Karpas-422 (cell line): ENCODE measurements at regions not wholly inside any gene's neighbourhood (a gene's known extent, or its start where the extent isn't known, plus 50 kb on each side); places are given as distances from the start of the nearest gene placed in this dataset.
A peak's percentile ranks its signal among the peaks of the same experiment; 100 is the strongest.
"Not testable (repeated sequence)": the region's sequence is repeated elsewhere in the genome, so short reads cannot be mapped to it uniquely, and the experiment has no call there.

Experiments used
- DNase-seq: peaks from one replicate; pipeline ENCODE4 v3.0.0-alpha.2; 2015
- H2AFZ ChIP-seq: fragments of 200-600 bp; sonication (generic); 2 replicates; pipeline ENCODE4 v1.6.1; 2014; ENCODE audit warnings: antibody characterized with exemption, low read length, mixed read lengths
- H3K27ac ChIP-seq: fragments of 200-600 bp; sonication (generic); 2 replicates; pipeline ENCODE4 v1.5.1; 2014; ENCODE audit warnings: mild to moderate bottlenecking, low read length, moderate library complexity
- H3K27me3 ChIP-seq: fragments of 200-600 bp; sonication (generic); 2 replicates; pipeline ENCODE4 v1.6.1; 2014; ENCODE audit warnings: low read length, mixed read lengths
- H3K36me3 ChIP-seq: fragments of 200-600 bp; sonication (generic); 2 replicates; pipeline ENCODE4 v1.6.1; 2014; ENCODE audit warnings: low read length, mixed read lengths; ENCODE audit not compliant: insufficient read depth
- H3K4me1 ChIP-seq: fragments of 200-600 bp; sonication (generic); 2 replicates; pipeline ENCODE4 v1.6.1; 2014; ENCODE audit warnings: mild to moderate bottlenecking, low read length, mixed read lengths
- H3K4me2 ChIP-seq: fragments of 200-600 bp; sonication (generic); 2 replicates; pipeline ENCODE4 v1.6.1; 2014; ENCODE audit warnings: low read length, low read depth, mild to moderate bottlenecking; ENCODE audit not compliant: poor library complexity, severe bottlenecking
- H3K4me3 ChIP-seq: fragments of 200-600 bp; sonication (generic); 2 replicates; pipeline ENCODE4 v1.5.1; 2014; ENCODE audit warnings: mild to moderate bottlenecking, antibody characterized with exemption, low read length, mixed read lengths
- H3K79me2 ChIP-seq: fragments of 200-600 bp; sonication (generic); 2 replicates; pipeline ENCODE4 v1.6.1; 2014; ENCODE audit warnings: mild to moderate bottlenecking, low read length, mixed read lengths
- H3K9ac ChIP-seq: fragments of 200-600 bp; sonication (generic); 2 replicates; pipeline ENCODE4 v1.6.0; 2014; ENCODE audit warnings: low read length
- H3K9me2 ChIP-seq: fragments of 200-600 bp; sonication (generic), shearing (Covaris generic); replicated peaks from 2 replicates; pipeline ENCODE4 v1.6.0; 2014; ENCODE audit warnings: mild to moderate bottlenecking, low read length, moderate library complexity; ENCODE audit not compliant: insufficient read depth
- H3K9me3 ChIP-seq: fragments of 300-700, 200-600 bp; sonication (generic); 2 replicates; pipeline ENCODE4 v1.6.1; 2014; ENCODE audit warnings: low read length, mixed read lengths
- H4K20me1 ChIP-seq: fragments of 200-600 bp; sonication (generic); 2 replicates; pipeline ENCODE4 v1.6.1; 2014; ENCODE audit warnings: mild to moderate bottlenecking, antibody characterized with exemption, low read length, low read depth; ENCODE audit not compliant: insufficient read depth

GRCh38 chr2:54053830-54054229, 61.6 kb upstream of the ACYP2 start:
- DNase-seq: no peak
- H3K36me3 ChIP-seq: no peaks in the 10 kb centered on the region
- no peaks in the 10 kb centered on the region for H4K20me1 ChIP-seq
- H3K27ac ChIP-seq: peak overlapping the region; percentile 48
- H2AFZ ChIP-seq: no peak overlapping the region
- H3K4me3 ChIP-seq: no peak overlapping the region
- H3K9ac ChIP-seq: no peak overlapping the region; the same call in 1 of the 2 replicates
- H3K4me1 ChIP-seq: peaks cover 28% of the 10 kb centered on the region
- H3K79me2 ChIP-seq: no peaks in the 10 kb centered on the region
- no peaks in the 10 kb centered on the region for H3K9me3 ChIP-seq
- no peaks in the 10 kb centered on the region for H3K27me3 ChIP-seq
- peak overlapping the region; percentile 36 for H3K4me2 ChIP-seq
- H3K9me2 ChIP-seq: no peaks in the 10 kb centered on the region

DNA sequence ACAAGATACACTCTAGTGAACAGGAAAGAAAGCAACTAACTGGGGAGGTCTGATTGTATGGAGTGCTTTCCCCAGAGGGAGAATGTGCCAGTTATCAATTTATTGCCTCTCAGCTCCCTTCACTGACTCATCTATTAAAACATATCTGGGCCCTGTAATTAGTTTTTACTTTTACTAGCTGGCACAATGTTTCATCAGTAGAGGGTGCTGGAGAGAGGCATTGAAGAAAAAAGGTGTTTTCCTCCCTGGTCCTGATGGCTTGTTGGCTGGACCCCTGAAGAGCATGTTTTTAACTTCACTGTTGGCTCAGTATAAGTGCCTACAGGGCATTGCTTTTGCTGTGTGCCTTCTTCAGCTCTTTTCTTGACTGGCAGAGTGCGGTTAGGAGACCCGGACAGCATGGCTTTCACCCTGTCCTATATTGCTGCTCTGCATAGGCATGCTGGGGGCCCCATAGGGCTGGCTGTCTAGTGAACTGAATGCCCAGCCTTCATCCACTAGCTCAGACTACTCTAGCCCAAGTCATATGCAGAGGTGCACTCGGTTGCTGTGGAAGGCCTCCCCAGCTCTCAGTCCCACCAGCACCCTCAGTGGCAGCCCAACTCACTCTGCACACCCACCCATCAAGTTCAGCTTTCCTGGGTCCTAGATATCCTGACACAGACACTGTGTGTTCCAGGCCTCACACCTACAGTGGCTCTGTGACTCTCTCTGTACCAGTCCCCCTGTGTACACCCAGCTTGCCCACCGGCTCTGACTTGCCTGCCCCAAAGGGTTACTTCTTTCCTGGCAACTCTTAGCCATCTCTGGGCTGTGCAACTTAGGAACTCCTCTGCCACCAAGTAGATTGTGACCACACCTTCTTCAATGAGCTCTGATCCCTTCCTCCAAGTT, 62.3 kb upstream of the ACYP2 start:
- peaks cover 34% of the 10 kb centered on the region for H3K4me1 ChIP-seq
- H3K27ac ChIP-seq: peak overlapping the region; percentile 48
- peak overlapping the region; percentile 5; the same call in 1 of the 2 replicates for H3K9ac ChIP-seq
- H3K9me2 ChIP-seq: no peaks in the 10 kb centered on the region
- H2AFZ ChIP-seq: no peak overlapping the region
- H3K36me3 ChIP-seq: no peaks in the 10 kb centered on the region
- no peak overlapping the region for H3K4me3 ChIP-seq
- H3K4me2 ChIP-seq: peak overlapping the region; percentile 36
- H4K20me1 ChIP-seq: no peaks in the 10 kb centered on the region
- H3K79me2 ChIP-seq: no peaks in the 10 kb centered on the region
- H3K27me3 ChIP-seq: no peaks in the 10 kb centered on the region
- H3K9me3 ChIP-seq: no peaks in the 10 kb centered on the region
- peak; percentile 81 for DNase-seq

GRCh38 chr2:54050445-54050844, 65.0 kb upstream of the ACYP2 start:
- H3K4me3 ChIP-seq: no peak overlapping the region
- H3K4me1 ChIP-seq: peaks cover 43% of the 10 kb centered on the region
- no peak overlapping the region for H3K27ac ChIP-seq
- H3K27me3 ChIP-seq: no peaks in the 10 kb centered on the region
- no peaks in the 10 kb centered on the region for H3K36me3 ChIP-seq
- no peaks in the 10 kb centered on the region; the same call in 1 of the 2 replicates for H3K9me3 ChIP-seq
- H3K4me2 ChIP-seq: no peak overlapping the region
- peak; percentile 22 for DNase-seq
- no peak overlapping the region for H3K9ac ChIP-seq
- no peaks in the 10 kb centered on the region for H4K20me1 ChIP-seq
- H3K79me2 ChIP-seq: no peaks in the 10 kb centered on the region
- H2AFZ ChIP-seq: no peak overlapping the region
- H3K9me2 ChIP-seq: no peaks in the 10 kb centered on the region

DNA sequence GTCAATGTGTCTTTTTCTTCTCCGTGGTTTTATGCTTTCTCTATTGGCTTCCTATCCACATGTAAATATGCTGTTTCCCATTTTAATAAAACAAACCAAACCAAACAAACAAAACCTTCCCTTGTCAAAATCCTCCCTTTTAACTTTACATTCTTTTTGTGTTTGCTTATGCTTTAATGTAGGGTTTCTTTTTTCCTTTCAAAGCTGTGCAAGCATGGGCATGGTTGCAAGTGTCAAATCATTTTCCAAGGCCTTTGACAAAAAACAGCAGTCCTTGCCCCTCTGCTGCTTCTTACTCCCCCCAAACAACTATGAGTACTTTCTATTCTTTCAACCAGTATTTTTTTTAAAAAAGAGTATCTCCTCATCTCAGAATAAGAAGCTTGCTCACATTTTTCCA, 66.0 kb upstream of the ACYP2 start:
- DNase-seq: peak; percentile 16
- no peak overlapping the region for H2AFZ ChIP-seq
- H3K4me2 ChIP-seq: no peak overlapping the region
- no peak overlapping the region for H3K4me3 ChIP-seq
- no peaks in the 10 kb centered on the region for H3K9me2 ChIP-seq
- no peaks in the 10 kb centered on the region for H3K36me3 ChIP-seq
- no peaks in the 10 kb centered on the region for H3K27me3 ChIP-seq
- no peak overlapping the region for H3K27ac ChIP-seq
- H3K9ac ChIP-seq: no peak overlapping the region
- peaks cover 38% of the 10 kb centered on the region for H3K4me1 ChIP-seq
- H3K9me3 ChIP-seq: peaks cover 4% of the 10 kb centered on the region
- H4K20me1 ChIP-seq: no peaks in the 10 kb centered on the region
- H3K79me2 ChIP-seq: no peaks in the 10 kb centered on the region

- not testable (repeated sequence) for H3K27ac ChIP-seq
Observed at GRCh38 chr2:54048896-54049295, 66.5 kb upstream of the ACYP2 start.

GRCh38 chr2:54048117-54048785, 67.2 kb upstream of the ACYP2 start:
- Histone ChIP-seq H3K9me2 (no peaks in the 10 kb centered on the region), H3K36me3 (no peaks in the 10 kb centered on the region), H4K20me1 (no peaks in the 10 kb centered on the region), H3K4me3 (no peak overlapping the region), H3K4me1 (peaks cover 27% of the 10 kb centered on the region), H2AFZ (no peak overlapping the region), H3K79me2 (no peaks in the 10 kb centered on the region), H3K4me2 (no peak overlapping the region), H3K9ac (no peak overlapping the region), H3K27ac (no peak overlapping the region), H3K9me3 (peaks cover 4% of the 10 kb centered on the region), H3K27me3 (no peaks in the 10 kb centered on the region)
- peak; percentile 52 for DNase-seq

More at GRCh38 chr2:54048896-54049295, 66.5 kb upstream of the ACYP2 start:
- not testable (repeated sequence) for H3K9me2 ChIP-seq, H3K36me3 ChIP-seq, H3K27me3 ChIP-seq, H3K9ac ChIP-seq, H3K79me2 ChIP-seq, H3K9me3 ChIP-seq, H3K4me3 ChIP-seq, H3K4me2 ChIP-seq, H2AFZ ChIP-seq, H4K20me1 ChIP-seq
- H3K4me1 ChIP-seq: peaks cover 34% of the 10 kb centered on the region
- DNase-seq: peak; percentile 42

GRCh38 chr2:54047658-54048057, 67.8 kb upstream of the ACYP2 start:
- no peaks in the 10 kb centered on the region for H4K20me1 ChIP-seq
- H3K4me1 ChIP-seq: peaks cover 21% of the 10 kb centered on the region
- DNase-seq: peak; percentile 7
- H3K79me2 ChIP-seq: no peaks in the 10 kb centered on the region
- no peak overlapping the region for H3K4me3 ChIP-seq
- no peaks in the 10 kb centered on the region for H3K27me3 ChIP-seq
- no peak overlapping the region for H3K27ac ChIP-seq
- H3K4me2 ChIP-seq: no peak overlapping the region
- H3K9me3 ChIP-seq: peaks cover 4% of the 10 kb centered on the region
- no peaks in the 10 kb centered on the region for H3K9me2 ChIP-seq
- no peaks in the 10 kb centered on the region for H3K36me3 ChIP-seq
- no peak overlapping the region for H3K9ac ChIP-seq
- H2AFZ ChIP-seq: no peak overlapping the region

GRCh38 chr2:54047091-54047490, 68.3 kb upstream of the ACYP2 start:
- no peak overlapping the region for H3K4me3 ChIP-seq
- DNase-seq: peak; percentile 46
- H3K9me2 ChIP-seq: no peaks in the 10 kb centered on the region

More at GRCh38 chr2:54047091-54047490, 68.3 kb upstream of the ACYP2 start:
- no peaks in the 10 kb centered on the region for H3K79me2 ChIP-seq
- no peak overlapping the region for H3K9ac ChIP-seq
- peaks cover 16% of the 10 kb centered on the region for H3K4me1 ChIP-seq
- H3K9me3 ChIP-seq: peaks cover 4% of the 10 kb centered on the region
- H2AFZ ChIP-seq: 0 out of 2 replicates have a peak overlapping the region, but pooled peaks have one; percentile 45
- no peaks in the 10 kb centered on the region for H4K20me1 ChIP-seq
- H3K27me3 ChIP-seq: no peaks in the 10 kb centered on the region
- no peak overlapping the region for H3K27ac ChIP-seq
- no peak overlapping the region for H3K4me2 ChIP-seq
- H3K36me3 ChIP-seq: no peaks in the 10 kb centered on the region
